Transverse colon (tissue), 3 donors: ENCODE measurements at regions not wholly inside any gene's neighbourhood (a gene's known extent, or its start where the extent isn't known, plus 50 kb on each side); places are given as distances from the start of the nearest gene placed in this dataset.

Experiments used
- EP300 ChIP-seq: sonication (generic); formaldehyde crosslinking; IDR thresholded peaks from one replicate; pipeline ENCODE4 v1.6.1; 2017; ENCODE audit warnings: antibody characterized with exemption, low read depth
- POLR2A ChIP-seq: fragments of 450-650 bp; IDR thresholded peaks from one replicate; pipeline ENCODE4 v1.6.1; 2016; ENCODE audit warnings: antibody characterized with exemption, mild to moderate bottlenecking, moderate library complexity
- TF ChIP-seq, protein P1 (sequence below), 5 experiments: fragments of 200-600 bp in 3 of 5; fragments of 450-650 bp in 2 of 5; sonication (generic) in 3 of 5; IDR thresholded peaks; 1 replicate in 2 of 5; 2 replicates in 3 of 5; pipeline ENCODE4 v1.5.1; 2016 to 2017; ENCODE audit warnings: antibody characterized with exemption in 5 of 5, inconsistent platforms in 3 of 5, mild to moderate bottlenecking in 2 of 5, moderate library complexity in 1 of 5

DNA sequence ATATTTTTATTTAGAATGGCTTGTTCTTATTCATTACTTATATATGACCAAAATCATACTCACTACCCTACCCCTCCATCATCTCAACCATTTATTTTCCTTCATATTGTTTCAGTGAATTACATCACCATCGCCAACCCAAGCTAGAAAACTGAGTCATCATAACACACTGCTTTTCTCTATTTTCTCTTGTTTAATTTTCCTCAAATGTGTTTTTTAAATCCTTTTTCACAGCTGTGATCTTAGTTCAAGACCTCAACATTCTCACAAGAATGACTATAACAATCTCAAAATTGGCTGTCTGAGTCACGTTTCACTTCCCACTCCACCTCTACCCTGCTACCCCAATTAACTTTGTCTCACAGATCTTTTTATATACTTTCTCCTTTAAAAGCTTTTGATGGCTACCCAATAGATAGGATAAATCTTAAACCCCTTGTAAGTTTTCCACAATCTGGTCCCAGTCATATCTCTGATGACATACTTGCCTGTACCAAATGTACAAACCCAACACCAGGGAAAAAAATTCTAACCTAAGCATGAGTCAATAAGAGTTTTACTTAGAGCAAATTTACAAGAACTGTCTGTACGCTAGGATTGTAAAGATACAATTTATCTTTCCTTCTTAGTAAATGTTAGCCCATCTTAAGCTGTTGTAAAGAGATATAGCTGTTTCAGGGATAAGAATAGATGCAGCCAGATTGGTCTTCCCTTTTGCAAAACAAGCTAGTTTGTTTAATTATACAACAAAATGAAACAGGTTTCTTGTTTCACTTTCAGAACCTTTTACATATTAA, 635.1 kb upstream of the SLC39A10 start:
- TF ChIP-seq POLR2A (no peak), EP300 (no peak)
- TF ChIP-seq, protein P1, sequence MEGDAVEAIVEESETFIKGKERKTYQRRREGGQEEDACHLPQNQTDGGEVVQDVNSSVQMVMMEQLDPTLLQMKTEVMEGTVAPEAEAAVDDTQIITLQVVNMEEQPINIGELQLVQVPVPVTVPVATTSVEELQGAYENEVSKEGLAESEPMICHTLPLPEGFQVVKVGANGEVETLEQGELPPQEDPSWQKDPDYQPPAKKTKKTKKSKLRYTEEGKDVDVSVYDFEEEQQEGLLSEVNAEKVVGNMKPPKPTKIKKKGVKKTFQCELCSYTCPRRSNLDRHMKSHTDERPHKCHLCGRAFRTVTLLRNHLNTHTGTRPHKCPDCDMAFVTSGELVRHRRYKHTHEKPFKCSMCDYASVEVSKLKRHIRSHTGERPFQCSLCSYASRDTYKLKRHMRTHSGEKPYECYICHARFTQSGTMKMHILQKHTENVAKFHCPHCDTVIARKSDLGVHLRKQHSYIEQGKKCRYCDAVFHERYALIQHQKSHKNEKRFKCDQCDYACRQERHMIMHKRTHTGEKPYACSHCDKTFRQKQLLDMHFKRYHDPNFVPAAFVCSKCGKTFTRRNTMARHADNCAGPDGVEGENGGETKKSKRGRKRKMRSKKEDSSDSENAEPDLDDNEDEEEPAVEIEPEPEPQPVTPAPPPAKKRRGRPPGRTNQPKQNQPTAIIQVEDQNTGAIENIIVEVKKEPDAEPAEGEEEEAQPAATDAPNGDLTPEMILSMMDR (IDR thresholded peaks at IDR 0.05), result no peak
